Neural cell (in vitro differentiated cells): ENCODE measurements at regions not wholly inside any gene's neighbourhood (a gene's known extent, or its start where the extent isn't known, plus 50 kb on each side); places are given as distances from the start of the nearest gene placed in this dataset.

Experiments
- H2AFZ ChIP-seq: fragments of 200-600, 300-800 bp; sonication (generic), shearing (Covaris generic); 2 replicates; pipeline ENCODE4 v1.6.0; 2014; ENCODE audit warnings: low read depth, mild to moderate bottlenecking, antibody characterized with exemption, low read length, moderate library complexity
- H3F3A ChIP-seq: fragments of 200-600 bp; shearing (Covaris generic); 2 replicates; pipeline ENCODE4 v1.6.1; 2016; ENCODE audit warnings: mild to moderate bottlenecking, moderate library complexity, mixed read lengths, antibody characterized with exemption, low read length; ENCODE audit not compliant: insufficient read depth, poor library complexity, severe bottlenecking
- H3K27ac ChIP-seq: fragments of 200-600, 300-800 bp; sonication (generic), shearing (Covaris generic); 2 replicates; pipeline ENCODE4 v1.5.1; 2014; ENCODE audit warnings: mild to moderate bottlenecking, low read length, moderate library complexity
- H3K27me3 ChIP-seq: fragments of 300-800, 200-600 bp; sonication (generic), shearing (Covaris generic); 2 replicates; pipeline ENCODE4 v1.6.0; 2014; ENCODE audit warnings: mild to moderate bottlenecking, low read depth, low read length, moderate library complexity; ENCODE audit not compliant: insufficient read depth
- H3K36me3 ChIP-seq: fragments of 300-800, 200-600 bp; sonication (generic), shearing (Covaris generic); 2 replicates; pipeline ENCODE4 v1.5.1; 2014; ENCODE audit warnings: mild to moderate bottlenecking, antibody characterized with exemption, low read length, moderate library complexity; ENCODE audit not compliant: insufficient read depth
- H3K4me2 ChIP-seq: fragments of 300-800, 200-600 bp; sonication (generic), shearing (Covaris generic); 2 replicates; pipeline ENCODE4 v1.6.0; 2014; ENCODE audit warnings: mild to moderate bottlenecking, low read length
- H3K4me3 ChIP-seq: fragments of 300-800, 200-600 bp; sonication (generic), shearing (Covaris generic); 2 replicates; pipeline ENCODE4 v1.5.1; 2014; ENCODE audit warnings: mild to moderate bottlenecking, low read length, moderate library complexity
- H3K79me2 ChIP-seq: fragments of 200-600 bp; shearing (Covaris generic); replicated peaks from 2 replicates; pipeline ENCODE4 v1.6.0; 2014; ENCODE audit warnings: mild to moderate bottlenecking, low read length, moderate library complexity; ENCODE audit not compliant: insufficient read depth
- H3K9ac ChIP-seq: fragments of 300-800, 200-600 bp; sonication (generic), shearing (Covaris generic); 2 replicates; pipeline ENCODE4 v1.6.1; 2016; ENCODE audit warnings: mild to moderate bottlenecking, low read length, mixed read lengths
- H3K9me2 ChIP-seq: fragments of 200-600 bp; shearing (Covaris generic); 2 replicates; pipeline ENCODE4 v1.6.1; 2016; ENCODE audit warnings: mild to moderate bottlenecking, low read length, mixed read lengths; ENCODE audit not compliant: insufficient read depth
- H3K9me3 ChIP-seq: fragments of 200-600, 300-800 bp; sonication (generic), shearing (Covaris generic); 2 replicates; pipeline ENCODE4 v1.6.1; 2016; ENCODE audit warnings: mild to moderate bottlenecking, mixed run types, low read length, moderate library complexity, mixed read lengths
- H4K20me1 ChIP-seq: fragments of 200-600 bp; shearing (Covaris generic); 2 replicates; pipeline ENCODE4 v1.6.1; 2016; ENCODE audit warnings: mild to moderate bottlenecking, mixed run types; ENCODE audit not compliant: insufficient read depth
- EP300 ChIP-seq: fragments of 450-650 bp; conservative IDR thresholded peaks from 2 replicates; pipeline ENCODE4 v1.6.1; 2014; ENCODE audit warnings: antibody characterized with exemption, mild to moderate bottlenecking, moderate library complexity; ENCODE audit not compliant: poor library complexity, severe bottlenecking
- EZH2 ChIP-seq: fragments of 200-600, 300-800 bp; shearing (Covaris generic), sonication (generic); IDR thresholded peaks from 2 replicates; pipeline ENCODE4 v1.6.1; 2014; ENCODE audit warnings: antibody characterized with exemption, low read length, borderline replicate concordance, mild to moderate bottlenecking; ENCODE audit not compliant: insufficient read depth, poor library complexity, severe bottlenecking
- MXI1 ChIP-seq: fragments of 450-650 bp; conservative IDR thresholded peaks from 2 replicates; pipeline ENCODE4 v1.6.1; 2014; ENCODE audit warnings: antibody characterized with exemption, mild to moderate bottlenecking; ENCODE audit not compliant: poor library complexity, severe bottlenecking
- POLR2AphosphoS5 ChIP-seq: IDR thresholded peaks from 2 replicates; pipeline ENCODE4 v1.6.1; 2012
- RAD21 ChIP-seq: fragments of 450-650 bp; conservative IDR thresholded peaks from 2 replicates; pipeline ENCODE4 v1.6.1; 2014; ENCODE audit warnings: antibody characterized with exemption, mild to moderate bottlenecking, moderate library complexity
- SMC3 ChIP-seq: fragments of 450-650 bp; conservative IDR thresholded peaks from 2 replicates; pipeline ENCODE4 v1.6.1; 2014; ENCODE audit warnings: antibody characterized with exemption, mild to moderate bottlenecking, moderate library complexity; ENCODE audit not compliant: poor library complexity
- TAF1 ChIP-seq: IDR thresholded peaks from 2 replicates; pipeline ENCODE4 v1.6.1; 2012; ENCODE audit warnings: low read depth
- TF ChIP-seq, protein P1 (sequence below): fragments of 450-650 bp; IDR thresholded peaks from 2 replicates; pipeline ENCODE4 v1.5.1; 2014; ENCODE audit warnings: antibody characterized with exemption, mild to moderate bottlenecking, moderate library complexity; ENCODE audit not compliant: poor library complexity, severe bottlenecking
- TF ChIP-seq, protein P2 (sequence below): IDR thresholded peaks from 2 replicates; pipeline ENCODE4 v1.6.1; 2012; ENCODE audit warnings: borderline replicate concordance

DNA sequence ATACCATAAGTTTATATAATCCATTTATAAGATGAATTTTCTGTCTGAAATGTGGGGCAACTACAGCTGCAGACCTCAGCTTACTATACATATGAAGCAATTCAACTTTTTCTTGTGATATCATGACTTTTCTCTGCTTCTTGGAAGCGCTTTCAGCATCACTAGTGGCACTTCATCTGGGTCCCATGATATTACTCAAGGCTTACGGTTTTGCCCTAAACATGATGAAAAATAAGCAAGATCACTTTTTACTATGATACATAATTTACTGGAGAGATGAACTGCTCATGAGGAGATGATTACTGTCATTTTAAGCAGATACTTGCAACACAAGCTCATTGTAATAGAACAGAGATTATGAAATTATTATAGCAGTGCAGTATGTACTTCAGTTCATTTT, 258.0 kb upstream of the ZSWIM2 start:
- no peaks in the 10 kb centered on the region for H3K79me2 ChIP-seq
- H3F3A ChIP-seq = no peaks in the 10 kb centered on the region
- no peaks in the 10 kb centered on the region for H4K20me1 ChIP-seq
- H3K27me3 ChIP-seq = no peaks in the 10 kb centered on the region
- H3K36me3 ChIP-seq = no peaks in the 10 kb centered on the region
- no peak overlapping the region for H3K27ac ChIP-seq
- no peak overlapping the region for H3K4me2 ChIP-seq
- H3K9ac ChIP-seq = no peak overlapping the region
- H3K9me3 ChIP-seq = no peaks in the 10 kb centered on the region
- no peak overlapping the region for H2AFZ ChIP-seq
- no peaks in the 10 kb centered on the region for H3K9me2 ChIP-seq
- TF ChIP-seq, protein P1, sequence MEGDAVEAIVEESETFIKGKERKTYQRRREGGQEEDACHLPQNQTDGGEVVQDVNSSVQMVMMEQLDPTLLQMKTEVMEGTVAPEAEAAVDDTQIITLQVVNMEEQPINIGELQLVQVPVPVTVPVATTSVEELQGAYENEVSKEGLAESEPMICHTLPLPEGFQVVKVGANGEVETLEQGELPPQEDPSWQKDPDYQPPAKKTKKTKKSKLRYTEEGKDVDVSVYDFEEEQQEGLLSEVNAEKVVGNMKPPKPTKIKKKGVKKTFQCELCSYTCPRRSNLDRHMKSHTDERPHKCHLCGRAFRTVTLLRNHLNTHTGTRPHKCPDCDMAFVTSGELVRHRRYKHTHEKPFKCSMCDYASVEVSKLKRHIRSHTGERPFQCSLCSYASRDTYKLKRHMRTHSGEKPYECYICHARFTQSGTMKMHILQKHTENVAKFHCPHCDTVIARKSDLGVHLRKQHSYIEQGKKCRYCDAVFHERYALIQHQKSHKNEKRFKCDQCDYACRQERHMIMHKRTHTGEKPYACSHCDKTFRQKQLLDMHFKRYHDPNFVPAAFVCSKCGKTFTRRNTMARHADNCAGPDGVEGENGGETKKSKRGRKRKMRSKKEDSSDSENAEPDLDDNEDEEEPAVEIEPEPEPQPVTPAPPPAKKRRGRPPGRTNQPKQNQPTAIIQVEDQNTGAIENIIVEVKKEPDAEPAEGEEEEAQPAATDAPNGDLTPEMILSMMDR = no peak
- no peak for TF ChIP-seq EP300
- no peak for TF ChIP-seq RAD21
- no peak for TF ChIP-seq POLR2AphosphoS5
- TF ChIP-seq SMC3 = no peak
- TF ChIP-seq, protein P2, sequence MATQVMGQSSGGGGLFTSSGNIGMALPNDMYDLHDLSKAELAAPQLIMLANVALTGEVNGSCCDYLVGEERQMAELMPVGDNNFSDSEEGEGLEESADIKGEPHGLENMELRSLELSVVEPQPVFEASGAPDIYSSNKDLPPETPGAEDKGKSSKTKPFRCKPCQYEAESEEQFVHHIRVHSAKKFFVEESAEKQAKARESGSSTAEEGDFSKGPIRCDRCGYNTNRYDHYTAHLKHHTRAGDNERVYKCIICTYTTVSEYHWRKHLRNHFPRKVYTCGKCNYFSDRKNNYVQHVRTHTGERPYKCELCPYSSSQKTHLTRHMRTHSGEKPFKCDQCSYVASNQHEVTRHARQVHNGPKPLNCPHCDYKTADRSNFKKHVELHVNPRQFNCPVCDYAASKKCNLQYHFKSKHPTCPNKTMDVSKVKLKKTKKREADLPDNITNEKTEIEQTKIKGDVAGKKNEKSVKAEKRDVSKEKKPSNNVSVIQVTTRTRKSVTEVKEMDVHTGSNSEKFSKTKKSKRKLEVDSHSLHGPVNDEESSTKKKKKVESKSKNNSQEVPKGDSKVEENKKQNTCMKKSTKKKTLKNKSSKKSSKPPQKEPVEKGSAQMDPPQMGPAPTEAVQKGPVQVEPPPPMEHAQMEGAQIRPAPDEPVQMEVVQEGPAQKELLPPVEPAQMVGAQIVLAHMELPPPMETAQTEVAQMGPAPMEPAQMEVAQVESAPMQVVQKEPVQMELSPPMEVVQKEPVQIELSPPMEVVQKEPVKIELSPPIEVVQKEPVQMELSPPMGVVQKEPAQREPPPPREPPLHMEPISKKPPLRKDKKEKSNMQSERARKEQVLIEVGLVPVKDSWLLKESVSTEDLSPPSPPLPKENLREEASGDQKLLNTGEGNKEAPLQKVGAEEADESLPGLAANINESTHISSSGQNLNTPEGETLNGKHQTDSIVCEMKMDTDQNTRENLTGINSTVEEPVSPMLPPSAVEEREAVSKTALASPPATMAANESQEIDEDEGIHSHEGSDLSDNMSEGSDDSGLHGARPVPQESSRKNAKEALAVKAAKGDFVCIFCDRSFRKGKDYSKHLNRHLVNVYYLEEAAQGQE = no peak
- no peak for TF ChIP-seq MXI1
- no peak for TF ChIP-seq TAF1
- no peak for TF ChIP-seq EZH2
- no peak overlapping the region for H3K4me3 ChIP-seq

DNA sequence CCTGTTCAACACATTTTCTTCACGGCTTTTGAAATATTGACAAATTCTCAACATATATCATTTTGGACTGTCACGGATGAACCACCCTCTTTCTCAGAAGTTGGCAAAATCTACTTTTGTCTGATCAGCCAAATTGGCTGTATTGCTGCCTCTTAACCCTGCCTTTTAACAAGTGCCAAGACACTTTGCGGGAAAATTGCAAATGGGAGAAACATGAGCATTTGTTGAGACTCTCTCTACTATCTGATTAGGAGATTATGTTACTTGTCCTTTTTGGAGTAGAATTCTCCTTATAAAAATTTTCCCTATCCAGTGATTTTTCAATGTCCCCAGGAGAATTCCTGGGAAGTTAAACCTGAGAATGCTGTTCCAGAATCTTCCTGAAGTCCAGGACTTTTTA, 256.2 kb upstream of the ZSWIM2 start:
- Histone ChIP-seq H2AFZ (no peak overlapping the region), H3K27ac (no peak overlapping the region), H3K9me2 (no peaks in the 10 kb centered on the region), H3K79me2 (no peaks in the 10 kb centered on the region), H4K20me1 (no peaks in the 10 kb centered on the region), H3K9ac (no peak overlapping the region), H3K9me3 (no peaks in the 10 kb centered on the region), H3K4me2 (no peak overlapping the region), H3K4me3 (no peak overlapping the region), H3F3A (no peaks in the 10 kb centered on the region), H3K27me3 (no peaks in the 10 kb centered on the region), H3K36me3 (no peaks in the 10 kb centered on the region)
- TF ChIP-seq RAD21 (no peak), SMC3 (no peak), POLR2AphosphoS5 (no peak), EZH2 (no peak), EP300 (no peak), MXI1 (no peak), TAF1 (no peak)
- TF ChIP-seq, protein P1 = no peak
- TF ChIP-seq, protein P2 = no peak
